OCI-LY3 (cell line): ENCODE measurements at regions not wholly inside any gene's neighbourhood (a gene's known extent, or its start where the extent isn't known, plus 50 kb on each side); places are given as distances from the start of the nearest gene placed in this dataset.

Experiments
- CTCF ChIP-seq: fragments of 200-600, 300-600 bp; sonication (generic); IDR thresholded peaks from 2 replicates; pipeline ENCODE4 v1.5.1; 2014; ENCODE audit warnings: antibody characterized with exemption, low read length, low read depth
- EZH2phosphoT487 ChIP-seq: fragments of 200-600 bp; shearing (Covaris generic); IDR thresholded peaks from 2 replicates; pipeline ENCODE4 v1.6.1; 2018; ENCODE audit warnings: antibody characterized with exemption, mixed run types, low read depth

DNA sequence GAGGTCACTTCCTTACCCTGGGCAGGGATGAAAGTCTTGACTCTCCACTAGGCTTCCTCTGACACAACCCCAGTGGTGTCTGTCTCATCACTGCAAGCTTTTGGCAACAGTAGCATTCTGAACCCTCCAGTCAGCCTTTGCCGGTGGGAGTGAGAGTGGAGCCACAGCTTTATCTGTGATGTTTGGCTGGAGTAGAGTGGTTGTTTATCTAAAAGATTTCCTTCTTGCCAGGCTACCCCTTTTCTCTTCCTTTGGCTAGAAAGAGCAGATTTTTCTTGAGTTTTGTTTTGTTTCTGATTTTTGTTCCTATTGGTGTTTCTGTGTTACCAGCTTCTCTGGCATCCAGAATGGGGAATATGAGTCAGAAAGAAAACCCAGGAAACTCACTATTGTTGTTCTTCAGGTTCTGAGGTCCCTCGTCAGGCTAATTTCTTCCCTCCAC, 98.9 kb upstream of the KIF5B start:
- TF ChIP-seq CTCF = no peak
- TF ChIP-seq EZH2phosphoT487 = no peak
